ENCODE measurements at regions not wholly inside any gene's neighbourhood (a gene's known extent, or its start where the extent isn't known, plus 50 kb on each side); places are given as distances from the start of the nearest gene placed in this dataset.
A peak's percentile ranks its signal among the peaks of the same experiment; 100 is the strongest.

GRCh38 chr15:29933042-29933803 lies 111.0 kb upstream of the TJP1 start:
- Histone ChIP-seq H3K27me3 (ENCODE audit: insufficient read depth, low read length) (no peaks in the 10 kb centered on the region), H3K9me3 (ENCODE audit: insufficient read depth, low read depth, low read length) (no peaks in the 10 kb centered on the region), H3K36me3 (ENCODE audit: insufficient read depth, low read length) (no peaks in the 10 kb centered on the region), H3K9ac (ENCODE audit: low read depth, low read length) (no peak overlapping the region), H3K4me3 (ENCODE audit: low read length) (no peak overlapping the region), H3K27ac (ENCODE audit: low read depth, low read length) (no peak overlapping the region), H3K4me1 (ENCODE audit: insufficient read depth, low read length) (no peaks in the 10 kb centered on the region; the same call in 1 of the 2 replicates)
- WGBS, result 46% methylated on average over 1 of the region's 3 CpGs

GRCh38 chr15:29926083-29926388 lies 103.8 kb upstream of the TJP1 start:
- H3K9ac ChIP-seq (ENCODE audit: low read depth, low read length), result no peak overlapping the region
- H3K36me3 ChIP-seq (ENCODE audit: insufficient read depth, low read length), result no peaks in the 10 kb centered on the region
- H3K9me3 ChIP-seq (ENCODE audit: insufficient read depth, low read depth, low read length), result no peaks in the 10 kb centered on the region
- no peaks in the 10 kb centered on the region for H3K27me3 ChIP-seq (ENCODE audit: insufficient read depth, low read length)
- WGBS, result 87% methylated on average over 2 of the region's 2 CpGs
- no peak overlapping the region for H3K4me3 ChIP-seq (ENCODE audit: low read length)
- peaks cover 22% of the 10 kb centered on the region for H3K4me1 ChIP-seq (ENCODE audit: insufficient read depth, low read length)
- H3K27ac ChIP-seq (ENCODE audit: low read depth, low read length), result no peak overlapping the region

GRCh38 chr15:29925227-29926082 lies 103.2 kb upstream of the TJP1 start:
- no peaks in the 10 kb centered on the region for H3K9me3 ChIP-seq (ENCODE audit: insufficient read depth, low read depth, low read length)
- WGBS, result 64% methylated on average over 4 of the region's 5 CpGs
- H3K27me3 ChIP-seq (ENCODE audit: insufficient read depth, low read length), result no peaks in the 10 kb centered on the region
- peak overlapping the region; percentile 73; the same call in 1 of the 2 replicates for H3K27ac ChIP-seq (ENCODE audit: low read depth, low read length)
- H3K36me3 ChIP-seq (ENCODE audit: insufficient read depth, low read length), result no peaks in the 10 kb centered on the region
- H3K4me3 ChIP-seq (ENCODE audit: low read length), result no peak overlapping the region
- peaks cover 28% of the 10 kb centered on the region for H3K4me1 ChIP-seq (ENCODE audit: insufficient read depth, low read length)
- no peak overlapping the region for H3K9ac ChIP-seq (ENCODE audit: low read depth, low read length)

GRCh38 chr15:29924750-29925149 lies 102.5 kb upstream of the TJP1 start:
- H3K27me3 ChIP-seq (ENCODE audit: insufficient read depth, low read length), result no peaks in the 10 kb centered on the region
- peaks cover 32% of the 10 kb centered on the region for H3K4me1 ChIP-seq (ENCODE audit: insufficient read depth, low read length)
- peak overlapping the region; percentile 75; the same call in 1 of the 2 replicates for H3K27ac ChIP-seq (ENCODE audit: low read depth, low read length)
- WGBS, result 7% methylated on average over 4 of the region's 4 CpGs
- no peak overlapping the region for H3K9ac ChIP-seq (ENCODE audit: low read depth, low read length)
- H3K4me3 ChIP-seq (ENCODE audit: low read length), result no peak overlapping the region
- no peaks in the 10 kb centered on the region for H3K36me3 ChIP-seq (ENCODE audit: insufficient read depth, low read length)
- no peaks in the 10 kb centered on the region for H3K9me3 ChIP-seq (ENCODE audit: insufficient read depth, low read depth, low read length)

GRCh38 chr15:29922191-29922590 lies 99.9 kb upstream of the TJP1 start:
- H3K36me3 ChIP-seq (ENCODE audit: insufficient read depth, low read length), result no peaks in the 10 kb centered on the region
- H3K9me3 ChIP-seq (ENCODE audit: insufficient read depth, low read depth, low read length), result no peaks in the 10 kb centered on the region
- H3K4me1 ChIP-seq (ENCODE audit: insufficient read depth, low read length), result peaks cover 32% of the 10 kb centered on the region
- no peak overlapping the region for H3K4me3 ChIP-seq (ENCODE audit: low read length)
- H3K27ac ChIP-seq (ENCODE audit: low read depth, low read length), result no peak overlapping the region
- no peaks in the 10 kb centered on the region for H3K27me3 ChIP-seq (ENCODE audit: insufficient read depth, low read length)
- no peak overlapping the region for H3K9ac ChIP-seq (ENCODE audit: low read depth, low read length)

- peak overlapping the region; percentile 61 for H3K27ac ChIP-seq (ENCODE audit: low read depth, low read length)
- H3K4me3 ChIP-seq (ENCODE audit: low read length), result no peak overlapping the region
Observed at GRCh38 chr15:29921130-29921601, 98.9 kb upstream of the TJP1 start.

GRCh38 chr15:29920515-29920914 lies 98.2 kb upstream of the TJP1 start:
- Histone ChIP-seq H3K27me3 (ENCODE audit: insufficient read depth, low read length) (no peaks in the 10 kb centered on the region), H3K9ac (ENCODE audit: low read depth, low read length) (no peak overlapping the region; the same call in 1 of the 2 replicates), H3K4me3 (ENCODE audit: low read length) (no peak overlapping the region), H3K27ac (ENCODE audit: low read depth, low read length) (0 out of 2 replicates have a peak overlapping the region, but pooled peaks have one; percentile 61), H3K36me3 (ENCODE audit: insufficient read depth, low read length) (no peaks in the 10 kb centered on the region), H3K4me1 (ENCODE audit: insufficient read depth, low read length) (peaks cover 30% of the 10 kb centered on the region), H3K9me3 (ENCODE audit: insufficient read depth, low read depth, low read length) (no peaks in the 10 kb centered on the region)
- 47% methylated on average over 12 of the region's 12 CpGs for WGBS

More at GRCh38 chr15:29921130-29921601, 98.9 kb upstream of the TJP1 start:
- Histone ChIP-seq H3K27me3 (ENCODE audit: insufficient read depth, low read length) (no peaks in the 10 kb centered on the region), H3K9ac (ENCODE audit: low read depth, low read length) (peak overlapping the region; percentile 27; the same call in 1 of the 2 replicates), H3K36me3 (ENCODE audit: insufficient read depth, low read length) (no peaks in the 10 kb centered on the region), H3K4me1 (ENCODE audit: insufficient read depth, low read length) (peaks cover 32% of the 10 kb centered on the region), H3K9me3 (ENCODE audit: insufficient read depth, low read depth, low read length) (no peaks in the 10 kb centered on the region)
- WGBS, result 21% methylated on average over 6 of the region's 6 CpGs

- Histone ChIP-seq H3K9ac (ENCODE audit: low read depth, low read length) (no peak overlapping the region), H3K4me1 (ENCODE audit: insufficient read depth, low read length) (peaks cover 20% of the 10 kb centered on the region)
Observed at GRCh38 chr15:29919380-29919881, 97.2 kb upstream of the TJP1 start.

GRCh38 chr15:29917600-29918597 lies 95.6 kb upstream of the TJP1 start:
- 94% methylated on average over 11 of the region's 11 CpGs for WGBS
- no peaks in the 10 kb centered on the region for H3K9me3 ChIP-seq (ENCODE audit: insufficient read depth, low read depth, low read length)
- H3K9ac ChIP-seq (ENCODE audit: low read depth, low read length), result no peak overlapping the region
- no peaks in the 10 kb centered on the region for H3K27me3 ChIP-seq (ENCODE audit: insufficient read depth, low read length)
- H3K4me1 ChIP-seq (ENCODE audit: insufficient read depth, low read length), result peaks cover 23% of the 10 kb centered on the region
- no peak overlapping the region for H3K27ac ChIP-seq (ENCODE audit: low read depth, low read length)
- H3K4me3 ChIP-seq (ENCODE audit: low read length), result no peak overlapping the region
- no peaks in the 10 kb centered on the region for H3K36me3 ChIP-seq (ENCODE audit: insufficient read depth, low read length)

More at GRCh38 chr15:29919380-29919881, 97.2 kb upstream of the TJP1 start:
- H3K9me3 ChIP-seq (ENCODE audit: insufficient read depth, low read depth, low read length), result no peaks in the 10 kb centered on the region
- WGBS, result 95% methylated on average over 2 of the region's 2 CpGs
- H3K27ac ChIP-seq (ENCODE audit: low read depth, low read length), result no peak overlapping the region
- H3K4me3 ChIP-seq (ENCODE audit: low read length), result no peak overlapping the region
- no peaks in the 10 kb centered on the region for H3K27me3 ChIP-seq (ENCODE audit: insufficient read depth, low read length)
- H3K36me3 ChIP-seq (ENCODE audit: insufficient read depth, low read length), result no peaks in the 10 kb centered on the region

- no peaks in the 10 kb centered on the region for H3K27me3 ChIP-seq (ENCODE audit: insufficient read depth, low read length)
- H3K9ac ChIP-seq (ENCODE audit: low read depth, low read length), result no peak overlapping the region
- peaks cover 9% of the 10 kb centered on the region for H3K4me1 ChIP-seq (ENCODE audit: insufficient read depth, low read length)
- H3K9me3 ChIP-seq (ENCODE audit: insufficient read depth, low read depth, low read length), result peaks cover 12% of the 10 kb centered on the region; the same call in 1 of the 2 replicates
- H3K4me3 ChIP-seq (ENCODE audit: low read length), result no peak overlapping the region
- 74% methylated on average over 7 of the region's 7 CpGs for WGBS
- no peaks in the 10 kb centered on the region for H3K36me3 ChIP-seq (ENCODE audit: insufficient read depth, low read length)
- H3K27ac ChIP-seq (ENCODE audit: low read depth, low read length), result no peak overlapping the region
Observed at GRCh38 chr15:29914511-29914926, 92.3 kb upstream of the TJP1 start.

All from HUES64 (cell line).